GM13977 (cell line): ENCODE measurements at regions not wholly inside any gene's neighbourhood (a gene's known extent, or its start where the extent isn't known, plus 50 kb on each side); places are given as distances from the start of the nearest gene placed in this dataset.

Experiments
- DNase-seq: peaks from one replicate; pipeline ENCODE4 v3.0.0; 2012; ENCODE audit warnings: low spot score
- in situ Hi-C: fragments of 300-500 bp; cut with MboI; formaldehyde crosslinking; loops from one replicate; pipeline ENCODE4 v1.12.0; 2022; ENCODE audit warnings: low sequenced_read_pairs, low pct_unique_long_range_greater_than_20kb, mixed read lengths, inconsistent platforms; ENCODE audit not compliant: unreplicated experiment
- TF ChIP-seq, protein P1 (sequence below): IDR thresholded peaks from 2 replicates; pipeline ENCODE4 v1.5.1; 2012; ENCODE audit warnings: mild to moderate bottlenecking, control low read depth; ENCODE audit not compliant: insufficient read depth; ENCODE audit errors: extremely low read depth, missing control alignments

DNA sequence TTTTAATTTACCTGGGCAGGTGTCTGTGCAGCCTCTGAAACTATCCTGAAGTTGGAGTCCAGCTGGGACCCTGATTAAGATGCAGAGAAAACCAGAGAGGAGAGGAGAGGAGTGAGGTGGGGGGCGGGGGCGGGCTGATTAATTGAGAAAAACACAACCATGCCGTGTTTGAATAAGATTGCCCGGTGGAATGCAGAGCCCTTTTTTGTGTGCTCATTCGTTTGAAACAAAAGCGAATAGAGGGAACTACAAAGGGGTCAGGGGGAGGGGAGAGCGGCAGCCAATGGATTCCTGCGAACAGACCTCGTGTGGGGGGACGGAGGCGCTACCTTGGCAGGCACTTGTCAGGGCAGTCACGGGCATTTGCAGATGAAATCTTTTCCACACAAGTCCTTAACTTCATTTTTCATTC, 355.8 kb downstream of the SOX9 start:
- DNase-seq: no peak
- TF ChIP-seq, protein P1, sequence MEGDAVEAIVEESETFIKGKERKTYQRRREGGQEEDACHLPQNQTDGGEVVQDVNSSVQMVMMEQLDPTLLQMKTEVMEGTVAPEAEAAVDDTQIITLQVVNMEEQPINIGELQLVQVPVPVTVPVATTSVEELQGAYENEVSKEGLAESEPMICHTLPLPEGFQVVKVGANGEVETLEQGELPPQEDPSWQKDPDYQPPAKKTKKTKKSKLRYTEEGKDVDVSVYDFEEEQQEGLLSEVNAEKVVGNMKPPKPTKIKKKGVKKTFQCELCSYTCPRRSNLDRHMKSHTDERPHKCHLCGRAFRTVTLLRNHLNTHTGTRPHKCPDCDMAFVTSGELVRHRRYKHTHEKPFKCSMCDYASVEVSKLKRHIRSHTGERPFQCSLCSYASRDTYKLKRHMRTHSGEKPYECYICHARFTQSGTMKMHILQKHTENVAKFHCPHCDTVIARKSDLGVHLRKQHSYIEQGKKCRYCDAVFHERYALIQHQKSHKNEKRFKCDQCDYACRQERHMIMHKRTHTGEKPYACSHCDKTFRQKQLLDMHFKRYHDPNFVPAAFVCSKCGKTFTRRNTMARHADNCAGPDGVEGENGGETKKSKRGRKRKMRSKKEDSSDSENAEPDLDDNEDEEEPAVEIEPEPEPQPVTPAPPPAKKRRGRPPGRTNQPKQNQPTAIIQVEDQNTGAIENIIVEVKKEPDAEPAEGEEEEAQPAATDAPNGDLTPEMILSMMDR: no peak
- in situ Hi-C loops: no loop called here

DNA sequence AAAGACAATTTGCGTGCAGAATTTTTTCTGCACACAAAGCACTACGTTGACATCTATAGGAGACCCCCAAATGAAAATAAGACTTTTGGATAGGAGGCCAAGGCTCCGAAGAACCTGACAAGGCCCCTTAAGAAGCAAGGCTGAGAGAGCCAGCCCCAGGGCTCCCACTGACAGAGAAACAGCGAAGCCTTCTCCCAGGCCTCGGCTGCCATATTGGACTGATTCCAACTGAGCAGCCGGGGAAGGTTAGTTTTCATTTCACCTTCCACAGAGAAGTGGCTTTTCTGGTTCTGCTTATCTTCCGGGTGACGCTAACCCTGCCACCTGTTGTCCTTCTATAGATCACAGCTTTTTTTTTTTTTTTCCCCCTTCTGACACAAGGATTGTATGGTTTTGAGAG, 356.7 kb downstream of the SOX9 start:
- in situ Hi-C loops: no loop called here
- DNase-seq: no peak
- TF ChIP-seq, protein P1: no peak

DNA sequence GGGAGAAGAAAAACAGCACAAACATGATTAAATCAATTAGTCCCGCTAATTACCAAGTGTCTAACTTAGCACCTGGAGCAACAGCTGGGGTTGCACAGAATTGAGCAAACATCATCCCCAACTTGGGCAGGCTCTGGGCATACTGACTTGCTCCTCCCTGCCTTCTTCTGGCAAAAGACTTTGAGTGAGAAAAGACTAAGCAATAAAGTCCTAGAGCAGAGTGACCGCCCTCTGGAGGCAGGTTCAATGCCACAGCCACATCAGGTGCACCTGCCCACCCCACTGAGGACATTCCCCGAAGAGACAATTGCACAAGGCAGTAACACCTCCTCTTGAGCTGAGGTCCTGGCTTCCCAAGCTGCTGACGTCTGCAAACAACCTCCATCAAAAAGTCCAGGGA, 358.3 kb downstream of the SOX9 start:
- in situ Hi-C loops: no loop called here
- TF ChIP-seq, protein P1: peak; percentile 42
- DNase-seq: no peak

DNA sequence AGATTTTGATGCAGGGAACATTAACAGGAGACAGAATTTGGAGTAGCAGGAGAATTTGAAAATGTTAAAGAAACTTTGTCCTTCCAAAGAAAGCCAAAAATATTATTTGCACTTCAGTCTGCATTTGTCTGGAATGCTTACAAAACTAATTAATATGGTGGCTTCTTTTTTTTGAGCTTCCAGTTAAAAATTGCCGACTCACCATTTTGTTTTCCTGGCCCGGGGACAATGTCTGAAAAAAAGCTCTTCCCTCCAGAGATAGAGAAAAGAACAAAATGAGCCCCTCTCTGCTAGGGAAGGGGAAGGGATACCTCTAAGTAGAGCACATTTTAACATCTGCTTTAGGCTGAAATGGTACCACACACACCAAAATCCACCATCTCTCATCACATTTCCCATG, 360.8 kb downstream of the SOX9 start:
- in situ Hi-C loops: no loop called here
- DNase-seq: no peak
- TF ChIP-seq, protein P1: no peak

DNA sequence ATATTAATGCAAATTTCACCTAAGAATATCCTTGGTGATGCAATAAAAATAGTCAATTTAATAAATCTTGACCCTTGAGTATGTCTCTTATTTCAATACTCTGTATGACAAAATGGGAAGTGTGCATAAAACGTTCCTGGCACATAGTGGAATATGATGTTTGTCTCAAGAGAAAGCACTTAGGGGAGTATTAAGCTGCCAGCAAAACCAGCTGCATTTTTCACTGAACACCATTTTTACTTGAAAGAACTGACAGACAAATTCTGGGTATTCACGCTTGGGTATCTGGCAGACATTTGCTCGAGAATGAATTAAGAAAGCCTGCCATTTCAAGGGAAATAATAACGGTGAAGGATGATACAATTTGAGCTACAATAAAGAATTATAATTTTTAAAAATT, 364.8 kb downstream of the SOX9 start:
- in situ Hi-C loops: no loop called here
- DNase-seq: no peak
- TF ChIP-seq, protein P1: no peak

DNA sequence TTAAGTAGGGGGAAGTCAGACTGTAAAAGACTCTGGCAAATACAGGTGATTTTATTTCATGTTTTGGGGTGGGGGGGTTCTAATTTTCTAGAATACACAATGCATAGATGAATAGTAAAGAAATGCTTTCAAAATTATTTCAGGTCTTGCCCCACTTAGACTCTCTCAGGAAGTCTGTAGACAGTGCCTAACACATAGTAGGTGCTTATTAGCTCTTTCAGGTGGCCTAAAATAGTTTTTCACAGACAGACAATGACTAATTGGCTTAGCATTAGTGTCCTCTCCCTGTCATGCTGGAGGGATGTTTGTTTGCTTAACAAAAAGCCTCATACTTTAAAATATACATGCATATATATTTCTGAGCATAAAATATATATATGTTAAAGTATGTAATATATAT, 366.0 kb downstream of the SOX9 start:
- in situ Hi-C loops: no loop called here
- TF ChIP-seq, protein P1: no peak
- no peak for DNase-seq
